GM18511 (cell line): ENCODE measurements at regions not wholly inside any gene's neighbourhood (a gene's known extent, or its start where the extent isn't known, plus 50 kb on each side); places are given as distances from the start of the nearest gene placed in this dataset.
"Not testable (repeated sequence)": the region's sequence is repeated elsewhere in the genome, so short reads cannot be mapped to it uniquely, and the experiment has no call there.

ENCODE experiments used
- ATAC-seq: cut with Tn5 transposase; IDR thresholded peaks from one replicate; pipeline ENCODE4 v1.9.1; 2021; ENCODE audit warnings: mild to moderate bottlenecking, moderate library complexity; ENCODE audit not compliant: unreplicated experiment

- ATAC-seq: no peak
Observed at GRCh38 chr3:87796843-87797185, 262.0 kb downstream of the CGGBP1 start.

GRCh38 chr3:87796137-87796842 is 262.5 kb downstream of the CGGBP1 start:
- ATAC-seq: no peak

GRCh38 chr3:87795701-87796100 is 263.1 kb downstream of the CGGBP1 start:
- ATAC-seq: no peak

- no peak for ATAC-seq
Observed at GRCh38 chr3:87793337-87793877, 265.4 kb downstream of the CGGBP1 start.

- ATAC-seq: no peak
Observed at GRCh38 chr3:87792534-87793336, 266.1 kb downstream of the CGGBP1 start, which contains the start of gene HTR1F. TSS of gene HTR1F (plus strand) at chr3:87792706.

- ATAC-seq: no peak
Observed at GRCh38 chr3:87792198-87792533, 266.6 kb downstream of the CGGBP1 start.

GRCh38 chr3:87791248-87792027 is 267.4 kb downstream of the CGGBP1 start:
- ATAC-seq: no peak

- not testable (repeated sequence) for ATAC-seq
Observed at GRCh38 chr3:87789049-87789448, 269.8 kb downstream of the CGGBP1 start.

GRCh38 chr3:87788516-87788915 is 270.3 kb downstream of the CGGBP1 start:
- ATAC-seq: no peak

GRCh38 chr3:87780811-87781210 is 278.0 kb downstream of the CGGBP1 start:
- no peak for ATAC-seq

- no peak for ATAC-seq
Observed at GRCh38 chr3:87778876-87779275, 279.9 kb downstream of the CGGBP1 start.

- peak; percentile 96 for ATAC-seq
Observed at GRCh38 chr3:87771337-87772192, 287.2 kb downstream of the CGGBP1 start.

- no peak for ATAC-seq
Observed at GRCh38 chr3:87766721-87767120, 292.1 kb downstream of the CGGBP1 start.

- ATAC-seq: no peak
Observed at GRCh38 chr3:87765256-87765655, 293.5 kb downstream of the CGGBP1 start.

- ATAC-seq: no peak
Observed at GRCh38 chr3:87761795-87762194, 297.0 kb downstream of the CGGBP1 start.

GRCh38 chr3:87761341-87761740 is 297.5 kb downstream of the CGGBP1 start:
- ATAC-seq: no peak

GRCh38 chr3:87756616-87757015 is 302.2 kb downstream of the CGGBP1 start:
- ATAC-seq: no peak

- no peak for ATAC-seq
Observed at GRCh38 chr3:87755852-87756251, 303.0 kb downstream of the CGGBP1 start.

GRCh38 chr3:87742250-87742649 is 316.6 kb downstream of the CGGBP1 start:
- no peak for ATAC-seq

GRCh38 chr3:87740894-87741293 is 317.9 kb downstream of the CGGBP1 start:
- not testable (repeated sequence) for ATAC-seq
